SK-N-SH treated with all-trans-retinoic acid at 6 μM for 48 hours (cell line): ENCODE measurements at regions not wholly inside any gene's neighbourhood (a gene's known extent, or its start where the extent isn't known, plus 50 kb on each side); places are given as distances from the start of the nearest gene placed in this dataset.

Experiments
- ATAC-seq: fragments of 200-7000 bp; cut with Tn5 transposase; 3 replicates; pipeline ENCODE4 v1.9.1; 2020; ENCODE audit warnings: mild to moderate bottlenecking, moderate library complexity
- ARNTL ChIP-seq: fragments of 450-650 bp; formaldehyde crosslinking; IDR thresholded peaks from 2 replicates; pipeline ENCODE4 v1.5.0; 2020; ENCODE audit warnings: low read depth, mild to moderate bottlenecking, moderate library complexity, borderline replicate concordance
- BACH2 ChIP-seq: fragments of 250-450 bp; sonication (Bioruptor Pico); IDR thresholded peaks from 2 replicates; pipeline ENCODE4 v1.9.0; 2021; ENCODE audit warnings: mild to moderate bottlenecking, borderline replicate concordance
- CREB5 ChIP-seq: fragments of 250-450 bp; sonication (Bioruptor Pico); IDR thresholded peaks from 2 replicates; pipeline ENCODE4 v1.5.1; 2020; ENCODE audit warnings: low read depth, mild to moderate bottlenecking, moderate library complexity
- CSRNP3 ChIP-seq: fragments of 250-450 bp; sonication (Bioruptor Pico); IDR thresholded peaks from 2 replicates; pipeline ENCODE4 v1.5.1; 2021; ENCODE audit warnings: mild to moderate bottlenecking, moderate library complexity
- ESRRG ChIP-seq: fragments of 250-450 bp; sonication (Bioruptor Pico); IDR thresholded peaks from 2 replicates; pipeline ENCODE4 v1.6.1; 2021; ENCODE audit warnings: mild to moderate bottlenecking
- GLIS3 ChIP-seq: fragments of 250-450 bp; sonication (Bioruptor Pico); IDR thresholded peaks from 2 replicates; pipeline ENCODE4 v1.5.0; 2020; ENCODE audit warnings: mild to moderate bottlenecking, moderate library complexity
- ISL1 ChIP-seq: fragments of 250-450 bp; sonication (Bioruptor Pico); IDR thresholded peaks from 2 replicates; pipeline ENCODE4 v2.1.2; 2022; ENCODE audit warnings: mild to moderate bottlenecking, moderate library complexity
- OSR1 ChIP-seq: fragments of 250-450 bp; sonication (Bioruptor Pico); IDR thresholded peaks from 2 replicates; pipeline ENCODE4 v1.8.0; 2022; ENCODE audit warnings: moderate library complexity, mild to moderate bottlenecking, inconsistent platforms
- PATZ1 ChIP-seq: fragments of 250-450 bp; sonication (Bioruptor Pico); IDR thresholded peaks from 2 replicates; pipeline ENCODE4 v1.8.0; 2020; ENCODE audit warnings: mild to moderate bottlenecking, moderate library complexity, borderline replicate concordance
- POU6F1 ChIP-seq: fragments of 250-450 bp; sonication (Bioruptor Pico); IDR thresholded peaks from 2 replicates; pipeline ENCODE4 v1.8.0; 2021; ENCODE audit warnings: low read depth, mild to moderate bottlenecking, moderate library complexity, borderline replicate concordance
- PPARA ChIP-seq: fragments of 250-450 bp; sonication (Bioruptor Pico); IDR thresholded peaks from 2 replicates; pipeline ENCODE4 v1.5.0; 2020; ENCODE audit warnings: mild to moderate bottlenecking, borderline replicate concordance
- RARB ChIP-seq: fragments of 250-450 bp; sonication (Bioruptor Pico); IDR thresholded peaks from 2 replicates; pipeline ENCODE4 v1.8.0; 2021; ENCODE audit warnings: mild to moderate bottlenecking, moderate library complexity
- SNAI2 ChIP-seq: fragments of 250-450 bp; sonication (Bioruptor Pico); IDR thresholded peaks from 2 replicates; pipeline ENCODE4 v1.5.0; 2020; ENCODE audit warnings: mild to moderate bottlenecking, moderate library complexity
- TCF4 ChIP-seq: fragments of 250-450 bp; sonication (Bioruptor Pico); IDR thresholded peaks from 2 replicates; pipeline ENCODE4 v1.8.0; 2021; ENCODE audit warnings: mild to moderate bottlenecking, moderate library complexity, borderline replicate concordance
- TOX ChIP-seq: fragments of 250-450 bp; sonication (Bioruptor Pico); IDR thresholded peaks from 2 replicates; pipeline ENCODE4 v1.8.0; 2021; ENCODE audit warnings: mild to moderate bottlenecking, moderate library complexity, borderline replicate concordance
- ZC3H10 ChIP-seq: fragments of 250-450 bp; sonication (Bioruptor Pico); IDR thresholded peaks from 2 replicates; pipeline ENCODE4 v1.5.1; 2021; ENCODE audit warnings: mild to moderate bottlenecking, moderate library complexity
- ZFP3 ChIP-seq: fragments of 250-450 bp; sonication (Bioruptor Pico); IDR thresholded peaks from 2 replicates; pipeline ENCODE4 v1.5.0; 2020; ENCODE audit warnings: mild to moderate bottlenecking, moderate library complexity
- ZFP30 ChIP-seq: fragments of 450-650 bp; formaldehyde crosslinking; IDR thresholded peaks from 2 replicates; pipeline ENCODE4 v1.5.0; 2022; ENCODE audit warnings: mild to moderate bottlenecking, moderate library complexity
- ZNF565 ChIP-seq: fragments of 450-650 bp; formaldehyde crosslinking; conservative IDR thresholded peaks from 2 replicates; pipeline ENCODE4 v1.5.0; 2020; ENCODE audit warnings: low read depth, mild to moderate bottlenecking, moderate library complexity
- ZNF70 ChIP-seq: fragments of 450-650 bp; formaldehyde crosslinking; IDR thresholded peaks from 2 replicates; pipeline ENCODE4 v1.5.0; 2020; ENCODE audit warnings: mild to moderate bottlenecking, moderate library complexity

- no peak for ATAC-seq
- TF ChIP-seq RARB = no peak
- TF ChIP-seq ZNF565 (CRISPR knock-in tag) = no peak
- TF ChIP-seq CSRNP3 (CRISPR knock-in tag) = no peak
- TF ChIP-seq SNAI2 (CRISPR knock-in tag) = no peak
- no peak for TF ChIP-seq ISL1 (CRISPR knock-in tag)
- TF ChIP-seq CREB5 = no peak
- TF ChIP-seq OSR1 (CRISPR knock-in tag) = no peak
- no peak for TF ChIP-seq BACH2
- TF ChIP-seq TCF4 = no peak
- TF ChIP-seq PPARA (CRISPR knock-in tag) = no peak
- no peak for TF ChIP-seq ZNF70
- no peak for TF ChIP-seq ZFP3
- no peak for TF ChIP-seq ZFP30 (CRISPR knock-in tag)
- TF ChIP-seq PATZ1 = no peak
- TF ChIP-seq ZC3H10 (CRISPR knock-in tag) = no peak
- no peak for TF ChIP-seq ARNTL
- no peak for TF ChIP-seq POU6F1 (CRISPR knock-in tag)
Measured at GRCh38 chr3:193812791-193813500, 219.9 kb downstream of the OPA1 start.

- ATAC-seq = no peak
Measured at GRCh38 chr3:193813501-193813830, 220.5 kb downstream of the OPA1 start.

More at GRCh38 chr3:193813501-193813830, 220.5 kb downstream of the OPA1 start:
- TF ChIP-seq GLIS3 (CRISPR knock-in tag) (no peak), ISL1 (CRISPR knock-in tag) (no peak), OSR1 (CRISPR knock-in tag) (no peak), CREB5 (no peak), ZFP3 (no peak), ZC3H10 (CRISPR knock-in tag) (no peak), SNAI2 (CRISPR knock-in tag) (no peak), ESRRG (no peak), CSRNP3 (CRISPR knock-in tag) (no peak), TOX (no peak)
- TF ChIP-seq, all 23 proteins: peak for 0
